ENCODE measurements at regions not wholly inside any gene's neighbourhood (a gene's known extent, or its start where the extent isn't known, plus 50 kb on each side); places are given as distances from the start of the nearest gene placed in this dataset.

GRCh38 chr21:38976900-38977299, 171.2 kb downstream of the ETS2 start:
- no peak for TF ChIP-seq CTCF (IDR thresholded peaks at IDR 0.05)
- TF ChIP-seq POLR2AphosphoS5 (IDR thresholded peaks at IDR 0.05; ENCODE audit: low read depth, low read length), result no peak
- TF ChIP-seq SIN3A (IDR thresholded peaks at IDR 0.05; ENCODE audit: borderline replicate concordance, insufficient read depth, low read depth, low read length), result no peak
